ENCODE measurements at regions not wholly inside any gene's neighbourhood (a gene's known extent, or its start where the extent isn't known, plus 50 kb on each side); places are given as distances from the start of the nearest gene placed in this dataset.

DNA sequence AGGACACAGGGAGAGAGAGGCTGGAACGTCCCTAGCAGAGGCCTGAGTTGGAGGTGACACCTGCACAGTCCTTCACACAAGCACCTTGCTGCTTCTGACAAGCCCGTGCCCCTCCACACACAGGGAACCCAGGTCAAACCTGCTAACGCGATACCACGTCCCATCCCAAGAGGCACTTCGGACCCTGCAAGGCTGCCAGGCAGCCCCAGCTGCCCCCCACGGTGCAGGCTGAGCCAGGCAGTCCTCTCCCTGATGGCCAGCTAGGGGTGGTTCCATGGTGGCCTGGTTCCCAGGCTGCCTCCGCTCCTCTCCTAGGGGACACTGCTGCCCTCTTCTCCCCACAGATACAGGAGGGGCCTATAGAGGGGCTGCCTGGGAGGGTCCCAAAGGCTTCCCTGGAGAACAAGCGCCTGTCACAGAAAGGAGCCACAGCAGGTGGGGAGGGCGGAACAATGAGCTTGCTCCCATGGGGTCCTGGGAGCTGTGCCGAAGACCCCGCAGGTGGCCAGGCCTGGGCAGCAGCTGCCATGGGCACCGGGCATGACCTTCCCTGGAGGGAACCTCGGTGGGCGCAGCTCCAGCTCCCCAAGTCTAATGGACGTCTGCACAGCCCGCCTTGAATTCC lies 434.2 kb upstream of the MYT1L start:
- intact Hi-C loops (cut with DNase I), result no loop called here
- no peaks in the 10 kb centered on the region for H3K9me3 ChIP-seq (replicated peaks in 1 of 3)
- 73 to 88% (median 84%) methylated on average over 13 to 17 of the region's 17 CpGs for WGBS, 4 donors
- H3K4me3 ChIP-seq, result no peak overlapping the region
- DNase-seq, result no peak
- H3K27ac ChIP-seq, result no peak overlapping the region
- TF ChIP-seq, protein P1, sequence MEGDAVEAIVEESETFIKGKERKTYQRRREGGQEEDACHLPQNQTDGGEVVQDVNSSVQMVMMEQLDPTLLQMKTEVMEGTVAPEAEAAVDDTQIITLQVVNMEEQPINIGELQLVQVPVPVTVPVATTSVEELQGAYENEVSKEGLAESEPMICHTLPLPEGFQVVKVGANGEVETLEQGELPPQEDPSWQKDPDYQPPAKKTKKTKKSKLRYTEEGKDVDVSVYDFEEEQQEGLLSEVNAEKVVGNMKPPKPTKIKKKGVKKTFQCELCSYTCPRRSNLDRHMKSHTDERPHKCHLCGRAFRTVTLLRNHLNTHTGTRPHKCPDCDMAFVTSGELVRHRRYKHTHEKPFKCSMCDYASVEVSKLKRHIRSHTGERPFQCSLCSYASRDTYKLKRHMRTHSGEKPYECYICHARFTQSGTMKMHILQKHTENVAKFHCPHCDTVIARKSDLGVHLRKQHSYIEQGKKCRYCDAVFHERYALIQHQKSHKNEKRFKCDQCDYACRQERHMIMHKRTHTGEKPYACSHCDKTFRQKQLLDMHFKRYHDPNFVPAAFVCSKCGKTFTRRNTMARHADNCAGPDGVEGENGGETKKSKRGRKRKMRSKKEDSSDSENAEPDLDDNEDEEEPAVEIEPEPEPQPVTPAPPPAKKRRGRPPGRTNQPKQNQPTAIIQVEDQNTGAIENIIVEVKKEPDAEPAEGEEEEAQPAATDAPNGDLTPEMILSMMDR (IDR thresholded peaks at IDR 0.05), result no peak
- no peak for TF ChIP-seq POLR2A (IDR thresholded peaks at IDR 0.05)
- no peaks in the 10 kb centered on the region for H3K36me3 ChIP-seq (replicated peaks in 1 of 2)
- no peaks in the 10 kb centered on the region for H3K27me3 ChIP-seq
- H3K4me1 ChIP-seq (replicated peaks in 1 of 2), result no peaks in the 10 kb centered on the region

DNA sequence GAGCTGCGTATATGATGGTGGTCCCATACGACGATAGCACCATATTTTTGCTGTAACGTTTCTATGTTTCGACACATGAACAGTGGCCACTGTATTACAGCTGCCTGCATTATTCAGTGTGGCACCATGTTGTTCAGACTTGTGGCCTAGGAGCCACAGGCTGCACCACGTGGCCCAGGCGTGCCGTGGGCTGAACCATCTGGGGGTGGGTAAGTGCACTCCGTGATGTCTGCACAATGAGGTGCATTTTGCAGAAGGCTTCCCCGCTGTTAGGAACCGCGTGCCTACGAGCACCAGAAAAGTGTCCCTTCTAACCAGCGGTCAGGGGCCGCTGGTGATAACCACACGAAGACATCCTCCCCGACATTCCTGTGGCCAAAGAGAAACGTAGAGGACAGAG lies 433.7 kb upstream of the MYT1L start:
- intact Hi-C loops (cut with DNase I), result no loop called here

DNA sequence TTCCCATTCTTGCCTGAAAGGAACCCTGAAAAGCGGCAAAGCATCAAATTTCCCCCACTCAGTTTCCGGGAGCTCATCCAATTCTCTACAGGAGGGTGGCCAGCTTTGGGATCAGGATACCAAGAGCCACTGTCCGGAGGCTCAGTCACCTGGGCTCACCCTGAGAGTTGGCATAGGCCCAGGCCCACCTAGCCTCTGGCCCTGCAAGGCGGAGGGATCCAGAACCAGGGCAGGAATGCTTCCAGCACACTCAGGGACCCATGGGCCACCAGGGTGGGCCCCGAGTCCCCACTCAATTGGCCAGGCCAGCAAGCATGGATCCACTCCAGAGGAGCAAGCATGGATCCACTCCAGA lies 432.9 kb upstream of the MYT1L start:
- intact Hi-C loops (cut with DNase I), result no loop called here
- WGBS, 4 donors, result 68 to 81% (median 74%) methylated on average over 5 of the region's 5 CpGs; no CpG with 5 or more reads in 1 of the 4 donors

More for the DNA sequence above, 433.7 kb upstream of the MYT1L start:
- WGBS, 4 donors, result 85 to 93% (median 90%) methylated on average over 13 to 18 of the region's 18 CpGs
- Histone ChIP-seq H3K4me1 (replicated peaks in 1 of 2) (no peaks in the 10 kb centered on the region), H3K36me3 (replicated peaks in 1 of 2) (no peaks in the 10 kb centered on the region), H3K4me3 (no peak overlapping the region), H3K27me3 (no peaks in the 10 kb centered on the region), H3K27ac (no peak overlapping the region), H3K9me3 (replicated peaks in 1 of 3) (no peaks in the 10 kb centered on the region)
- no peak for TF ChIP-seq POLR2A (IDR thresholded peaks at IDR 0.05)
- TF ChIP-seq, protein P1 (IDR thresholded peaks at IDR 0.05), result no peak
- no peak for DNase-seq

DNA sequence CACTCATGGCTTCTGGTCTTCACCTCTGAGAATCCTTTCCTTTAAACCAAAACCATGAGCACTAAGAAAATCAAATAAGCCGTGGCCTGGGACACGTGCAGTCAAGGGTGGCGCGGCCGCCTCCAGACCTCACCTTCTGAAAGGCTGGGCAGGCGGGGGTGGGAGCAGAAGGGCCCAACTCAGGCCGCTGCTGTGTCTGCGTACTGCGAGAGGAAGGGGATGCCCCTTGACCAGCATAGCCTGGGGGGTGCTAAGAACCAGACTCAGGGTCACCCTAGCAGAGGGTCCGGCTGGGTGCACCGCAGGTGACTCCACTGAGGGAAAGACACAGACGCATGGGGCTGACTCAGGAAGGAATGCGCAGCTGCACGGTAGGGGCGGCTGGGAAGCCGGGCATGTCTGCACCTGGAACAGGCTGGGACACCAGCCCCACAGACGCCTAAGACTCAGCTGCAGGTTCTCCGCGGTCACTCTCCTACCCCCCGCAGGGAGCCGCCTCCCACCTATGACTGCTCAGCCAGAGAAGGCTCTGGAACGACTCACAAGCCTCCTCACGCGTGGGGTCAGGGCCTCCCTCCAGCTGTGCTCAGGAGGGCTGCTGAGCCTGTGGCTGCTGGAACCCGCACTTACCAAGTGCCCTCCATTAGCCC lies 432.4 kb upstream of the MYT1L start:
- H3K9me3 ChIP-seq (replicated peaks in 1 of 3), result no peaks in the 10 kb centered on the region
- TF ChIP-seq, protein P1 (IDR thresholded peaks at IDR 0.05), result no peak
- no peak for TF ChIP-seq POLR2A (IDR thresholded peaks at IDR 0.05)
- no peak overlapping the region for H3K27ac ChIP-seq
- DNase-seq, result no peak
- 67 to 86% (median 84%) methylated on average over 21 to 25 of the region's 25 CpGs for WGBS, 4 donors
- H3K4me1 ChIP-seq (replicated peaks in 1 of 2), result no peaks in the 10 kb centered on the region
- no peaks in the 10 kb centered on the region for H3K27me3 ChIP-seq
- H3K36me3 ChIP-seq (replicated peaks in 1 of 2), result no peaks in the 10 kb centered on the region
- H3K4me3 ChIP-seq, result no peak overlapping the region
- intact Hi-C loops (cut with DNase I), result no loop called here

More for the DNA sequence above, 432.9 kb upstream of the MYT1L start:
- Histone ChIP-seq H3K4me3 (no peak overlapping the region), H3K4me1 (replicated peaks in 1 of 2) (no peaks in the 10 kb centered on the region), H3K27ac (no peak overlapping the region), H3K27me3 (no peaks in the 10 kb centered on the region), H3K36me3 (replicated peaks in 1 of 2) (no peaks in the 10 kb centered on the region), H3K9me3 (replicated peaks in 1 of 3) (no peaks in the 10 kb centered on the region)
- no peak for TF ChIP-seq POLR2A (IDR thresholded peaks at IDR 0.05)
- TF ChIP-seq, protein P1 (IDR thresholded peaks at IDR 0.05), result no peak
- no peak for DNase-seq
